Body of pancreas (tissue), 4 donors: ENCODE measurements at regions not wholly inside any gene's neighbourhood (a gene's known extent, or its start where the extent isn't known, plus 50 kb on each side); places are given as distances from the start of the nearest gene placed in this dataset.

ENCODE experiments used
- POLR2A ChIP-seq, 3 donors: fragments of 450-650 bp; IDR thresholded peaks; one replicate each; pipeline ENCODE4 v1.6.1; 2016; ENCODE audit warnings: antibody characterized with exemption in 3 of 3, mild to moderate bottlenecking in 2 of 3
- TF ChIP-seq, protein P1 (sequence below), 7 experiments: fragments of 450-650 bp in 4 of 7; fragments of 200-600 bp in 3 of 7; sonication (generic) in 3 of 7; IDR thresholded peaks; one replicate each; pipeline ENCODE4 v1.5.1; 2016 to 2019; ENCODE audit warnings: antibody characterized with exemption in 7 of 7

DNA sequence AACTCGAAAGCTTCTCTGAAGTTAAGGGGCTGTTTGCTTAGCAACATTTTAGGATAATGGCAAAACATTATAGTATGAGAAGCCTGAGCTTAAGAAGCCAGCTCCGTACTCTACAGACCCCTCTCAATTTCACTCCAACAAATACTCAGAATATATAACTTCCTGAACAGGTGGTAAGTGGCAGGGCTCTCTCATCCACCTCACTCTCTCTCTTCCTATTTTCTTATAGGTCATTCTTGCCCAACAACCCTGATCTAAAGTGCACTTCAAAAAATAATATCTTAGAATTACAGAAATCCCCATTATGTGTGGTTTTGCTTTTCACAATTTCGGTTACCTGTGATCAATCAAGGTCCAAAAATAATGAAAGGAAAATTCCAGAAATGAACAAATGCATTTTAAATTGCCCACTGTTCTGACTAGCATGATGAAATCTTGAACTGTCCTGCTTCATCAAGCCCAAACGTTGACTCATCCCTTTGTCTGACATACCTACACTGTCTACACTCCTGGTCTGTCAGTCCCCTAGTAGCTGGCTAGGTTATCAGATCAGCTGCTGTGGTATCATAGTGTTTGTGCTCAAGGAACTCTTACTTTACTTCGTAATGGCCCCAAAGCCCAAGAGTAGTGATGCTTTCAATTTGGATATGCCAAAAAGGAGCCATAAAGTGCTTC, 122.8 kb upstream of the COL5A2 start:
- TF ChIP-seq, protein P1, sequence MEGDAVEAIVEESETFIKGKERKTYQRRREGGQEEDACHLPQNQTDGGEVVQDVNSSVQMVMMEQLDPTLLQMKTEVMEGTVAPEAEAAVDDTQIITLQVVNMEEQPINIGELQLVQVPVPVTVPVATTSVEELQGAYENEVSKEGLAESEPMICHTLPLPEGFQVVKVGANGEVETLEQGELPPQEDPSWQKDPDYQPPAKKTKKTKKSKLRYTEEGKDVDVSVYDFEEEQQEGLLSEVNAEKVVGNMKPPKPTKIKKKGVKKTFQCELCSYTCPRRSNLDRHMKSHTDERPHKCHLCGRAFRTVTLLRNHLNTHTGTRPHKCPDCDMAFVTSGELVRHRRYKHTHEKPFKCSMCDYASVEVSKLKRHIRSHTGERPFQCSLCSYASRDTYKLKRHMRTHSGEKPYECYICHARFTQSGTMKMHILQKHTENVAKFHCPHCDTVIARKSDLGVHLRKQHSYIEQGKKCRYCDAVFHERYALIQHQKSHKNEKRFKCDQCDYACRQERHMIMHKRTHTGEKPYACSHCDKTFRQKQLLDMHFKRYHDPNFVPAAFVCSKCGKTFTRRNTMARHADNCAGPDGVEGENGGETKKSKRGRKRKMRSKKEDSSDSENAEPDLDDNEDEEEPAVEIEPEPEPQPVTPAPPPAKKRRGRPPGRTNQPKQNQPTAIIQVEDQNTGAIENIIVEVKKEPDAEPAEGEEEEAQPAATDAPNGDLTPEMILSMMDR (IDR thresholded peaks at IDR 0.05) = no peak
- TF ChIP-seq POLR2A (IDR thresholded peaks at IDR 0.05) = no peak
